HFF-Myc (cell line): ENCODE measurements at regions not wholly inside any gene's neighbourhood (a gene's known extent, or its start where the extent isn't known, plus 50 kb on each side); places are given as distances from the start of the nearest gene placed in this dataset.

Source experiments
- DNase-seq: peaks from one replicate; pipeline ENCODE4 v3.0.0-alpha.2; 2011; ENCODE audit warnings: low read depth; ENCODE audit errors: extremely low read depth
- H3K4me3 ChIP-seq: replicated peaks from 2 replicates; pipeline ENCODE4 v1.5.1; 2011; ENCODE audit warnings: low read depth, mild to moderate bottlenecking, control low read depth, low read length
- CTCF ChIP-seq: IDR thresholded peaks from 2 replicates; pipeline ENCODE4 v1.5.1; 2012; ENCODE audit warnings: mild to moderate bottlenecking, low read depth, low read length, control low read depth; ENCODE audit errors: missing control alignments

- no peak for DNase-seq
- no peak for TF ChIP-seq CTCF
- H3K4me3 ChIP-seq: no peak overlapping the region
Measured at GRCh38 chr7:113292105-113292504, 173.8 kb upstream of the SMIM30 start.

GRCh38 chr7:113291058-113291457 lies 172.7 kb upstream of the SMIM30 start:
- DNase-seq: no peak
- H3K4me3 ChIP-seq: no peak overlapping the region
- TF ChIP-seq CTCF: no peak

GRCh38 chr7:113289140-113289740 lies 170.9 kb upstream of the SMIM30 start:
- TF ChIP-seq CTCF: peak; percentile 52
- no peak overlapping the region for H3K4me3 ChIP-seq
- DNase-seq: peak; percentile 11

- H3K4me3 ChIP-seq: no peak overlapping the region
- no peak for TF ChIP-seq CTCF
- DNase-seq: no peak
Measured at GRCh38 chr7:113285411-113285810, 167.1 kb upstream of the SMIM30 start.

- no peak for TF ChIP-seq CTCF
- H3K4me3 ChIP-seq: no peak overlapping the region
- DNase-seq: no peak
Measured at GRCh38 chr7:113283861-113284260, 165.5 kb upstream of the SMIM30 start.

- no peak for DNase-seq
- no peak overlapping the region for H3K4me3 ChIP-seq
- no peak for TF ChIP-seq CTCF
Measured at GRCh38 chr7:113282875-113283274, 164.5 kb upstream of the SMIM30 start.

GRCh38 chr7:113281223-113281622 lies 162.9 kb upstream of the SMIM30 start:
- no peak for TF ChIP-seq CTCF

More at GRCh38 chr7:113281223-113281622, 162.9 kb upstream of the SMIM30 start:
- H3K4me3 ChIP-seq: no peak overlapping the region
- no peak for DNase-seq
